ENCODE measurements at regions not wholly inside any gene's neighbourhood (a gene's known extent, or its start where the extent isn't known, plus 50 kb on each side); places are given as distances from the start of the nearest gene placed in this dataset.

DNA sequence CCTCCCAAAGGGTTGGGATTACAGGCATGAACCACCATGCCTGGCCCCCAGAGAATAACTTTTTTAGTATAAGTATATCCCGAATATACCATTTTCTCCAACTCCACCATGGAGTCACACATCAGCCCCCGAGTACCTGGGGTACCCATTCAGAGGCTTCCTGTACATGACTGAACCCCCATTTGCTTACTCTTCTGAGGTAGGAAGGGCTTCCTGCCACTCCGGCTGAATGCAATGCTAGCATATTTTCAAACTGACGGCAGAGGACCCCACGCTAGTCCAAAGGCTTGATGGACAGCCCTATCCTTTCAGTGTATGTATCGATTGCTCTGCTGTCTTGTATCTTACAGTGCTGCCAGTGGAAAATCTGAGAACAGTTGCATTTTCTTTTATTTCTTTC, 220.6 kb upstream of the SH3BP4 start:
- no peak for FAIRE-seq

DNA sequence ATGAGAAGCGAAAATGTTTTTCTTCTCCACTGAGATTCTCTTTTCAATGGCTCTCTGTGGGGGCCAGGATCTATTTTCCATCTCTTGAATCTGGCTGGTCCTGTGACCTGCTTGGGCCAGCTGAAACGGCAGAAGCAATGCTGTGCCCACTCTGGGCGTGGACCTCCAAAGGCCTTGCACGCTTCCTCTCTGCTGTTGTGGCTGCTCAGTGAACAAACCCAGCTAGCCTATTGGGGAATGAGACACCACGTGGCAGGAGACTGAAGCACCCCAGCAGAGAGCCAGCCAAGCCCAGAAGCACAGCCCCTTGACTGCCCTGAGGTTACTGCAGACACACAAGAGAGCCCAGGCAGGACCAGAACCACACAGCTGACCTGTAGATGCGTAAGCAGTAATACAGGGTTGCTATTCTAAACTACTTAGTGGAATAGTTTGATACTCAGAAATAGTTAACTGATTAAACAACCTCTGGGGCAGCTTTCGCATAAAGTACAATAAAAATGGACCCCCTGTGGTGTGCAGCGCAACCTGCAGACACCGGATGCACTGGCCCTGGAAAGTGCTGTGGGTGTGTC, 221.7 kb upstream of the SH3BP4 start:
- FAIRE-seq (no peak), DNase-seq (ENCODE audit: insufficient read length, low spot score) (no peak)
- TF ChIP-seq POU2F2 (IDR thresholded peaks at IDR 0.05; ENCODE audit: low read depth, low read length) = no peak
- TF ChIP-seq SPI1 (IDR thresholded peaks at IDR 0.05; ENCODE audit: low read depth, low read length) = no peak
- TF ChIP-seq TAF1 (IDR thresholded peaks at IDR 0.05; ENCODE audit: low read depth, low read length) = no peak
- TF ChIP-seq PAX5 (IDR thresholded peaks at IDR 0.05; ENCODE audit: insufficient read depth, low read length, severe bottlenecking) = no peak
- TF ChIP-seq POLR2AphosphoS5 (IDR thresholded peaks at IDR 0.05; ENCODE audit: low read depth, low read length) = no peak
- no peak for TF ChIP-seq POLR2A (IDR thresholded peaks at IDR 0.05; ENCODE audit: low read depth, low read length)

More for the DNA sequence above, 220.6 kb upstream of the SH3BP4 start:
- no peak for DNase-seq (ENCODE audit: insufficient read length, low spot score)
- TF ChIP-seq POLR2A (IDR thresholded peaks at IDR 0.05; ENCODE audit: low read depth, low read length) = no peak
- no peak for TF ChIP-seq TAF1 (IDR thresholded peaks at IDR 0.05; ENCODE audit: low read depth, low read length)
- TF ChIP-seq POU2F2 (IDR thresholded peaks at IDR 0.05; ENCODE audit: low read depth, low read length) = no peak
- no peak for TF ChIP-seq PAX5 (IDR thresholded peaks at IDR 0.05; ENCODE audit: insufficient read depth, low read length, severe bottlenecking)
- TF ChIP-seq POLR2AphosphoS5 (IDR thresholded peaks at IDR 0.05; ENCODE audit: low read depth, low read length) = no peak
- TF ChIP-seq SPI1 (IDR thresholded peaks at IDR 0.05; ENCODE audit: low read depth, low read length) = no peak

DNA sequence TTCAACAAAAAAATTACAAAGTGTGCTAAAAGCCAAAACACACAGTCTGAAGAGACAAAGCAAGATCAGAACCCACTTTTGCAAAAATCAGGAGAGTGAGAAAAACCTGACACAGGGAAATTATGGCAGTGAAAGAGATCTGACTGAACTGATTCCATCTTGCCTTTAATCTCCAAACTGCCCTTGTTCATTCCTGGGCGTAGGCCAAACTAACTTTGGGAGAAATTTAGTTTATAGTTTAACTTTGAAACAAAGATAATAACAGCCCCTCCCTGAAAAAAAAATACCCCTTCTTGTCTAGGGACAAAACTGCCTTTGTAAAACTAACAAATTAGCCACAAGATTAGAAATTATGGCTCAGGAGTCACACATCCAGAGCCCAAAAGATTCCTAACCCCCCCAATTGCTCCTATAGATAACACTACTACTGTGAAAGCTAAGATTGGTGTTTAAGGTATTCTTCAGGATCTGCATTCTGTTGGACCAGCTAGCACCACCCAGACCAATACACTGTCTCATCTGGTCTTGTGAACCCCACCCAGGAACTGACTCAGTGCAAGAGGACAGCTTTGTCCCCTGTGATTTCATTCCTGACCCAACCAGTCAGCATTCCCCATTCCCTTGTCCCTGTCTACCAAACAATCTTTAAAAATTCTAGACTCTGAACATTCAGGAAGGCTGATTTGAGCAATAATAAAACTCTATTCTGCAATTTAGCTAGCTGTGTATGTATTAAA, 226.1 kb upstream of the SH3BP4 start:
- DNase-seq (ENCODE audit: insufficient read length, low spot score) (no peak), FAIRE-seq (no peak)
- no peak for TF ChIP-seq POLR2A (IDR thresholded peaks at IDR 0.05; ENCODE audit: low read depth, low read length)
- TF ChIP-seq TAF1 (IDR thresholded peaks at IDR 0.05; ENCODE audit: low read depth, low read length) = no peak
- no peak for TF ChIP-seq SPI1 (IDR thresholded peaks at IDR 0.05; ENCODE audit: low read depth, low read length)
- TF ChIP-seq POU2F2 (IDR thresholded peaks at IDR 0.05; ENCODE audit: low read depth, low read length) = no peak
- no peak for TF ChIP-seq POLR2AphosphoS5 (IDR thresholded peaks at IDR 0.05; ENCODE audit: low read depth, low read length)
- TF ChIP-seq PAX5 (IDR thresholded peaks at IDR 0.05; ENCODE audit: insufficient read depth, low read length, severe bottlenecking) = no peak

DNA sequence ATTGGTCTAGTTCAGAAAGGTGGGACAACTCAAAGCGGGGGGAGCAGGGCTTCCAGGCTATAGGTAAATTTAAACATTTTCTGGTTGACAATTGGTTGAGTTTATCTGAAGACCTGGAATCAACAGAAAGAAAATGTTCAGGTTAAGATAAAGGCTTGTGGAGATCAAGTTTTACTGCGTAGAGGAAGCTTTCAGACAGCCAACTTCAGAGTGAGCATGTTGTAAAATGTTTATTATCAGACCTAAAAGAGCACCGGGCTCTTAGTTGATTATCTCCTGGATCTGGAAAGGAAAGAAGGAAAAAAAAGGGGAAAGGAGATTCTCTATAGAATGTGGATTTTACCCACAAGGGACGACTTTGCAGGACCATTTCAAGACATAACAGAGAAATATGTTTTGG, 227.0 kb upstream of the SH3BP4 start:
- TF ChIP-seq POLR2A (IDR thresholded peaks at IDR 0.05; ENCODE audit: low read depth, low read length) = no peak
- TF ChIP-seq TAF1 (IDR thresholded peaks at IDR 0.05; ENCODE audit: low read depth, low read length) = no peak
- TF ChIP-seq POLR2AphosphoS5 (IDR thresholded peaks at IDR 0.05; ENCODE audit: low read depth, low read length) = no peak
- TF ChIP-seq PAX5 (IDR thresholded peaks at IDR 0.05; ENCODE audit: insufficient read depth, low read length, severe bottlenecking) = no peak
- no peak for TF ChIP-seq SPI1 (IDR thresholded peaks at IDR 0.05; ENCODE audit: low read depth, low read length)
- no peak for TF ChIP-seq POU2F2 (IDR thresholded peaks at IDR 0.05; ENCODE audit: low read depth, low read length)
- no peak for DNase-seq (ENCODE audit: insufficient read length, low spot score)
- no peak for FAIRE-seq

DNA sequence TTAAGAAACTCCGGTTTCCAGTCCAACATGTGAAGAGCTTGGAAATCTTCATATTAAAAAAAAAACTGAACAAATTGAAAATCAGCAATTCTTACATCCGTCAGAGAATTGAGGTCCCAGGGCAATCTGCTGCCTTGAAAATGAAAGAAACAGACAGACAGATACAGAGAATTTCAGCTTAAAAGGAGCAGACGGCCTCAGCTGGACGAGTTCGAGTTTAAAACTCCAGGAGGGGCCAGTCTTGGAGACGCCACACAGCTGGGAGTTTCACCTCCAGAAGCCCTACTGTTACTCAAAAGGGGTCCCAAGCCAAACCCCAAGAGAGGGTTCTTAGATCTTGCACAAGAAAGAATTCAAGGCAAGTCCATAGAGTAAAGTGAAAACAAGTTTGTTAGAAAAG, 226.5 kb upstream of the ARL4C start:
- TF ChIP-seq POLR2AphosphoS5 (IDR thresholded peaks at IDR 0.05; ENCODE audit: low read depth, low read length) (no peak), PAX5 (IDR thresholded peaks at IDR 0.05; ENCODE audit: insufficient read depth, low read length, severe bottlenecking) (no peak), SPI1 (IDR thresholded peaks at IDR 0.05; ENCODE audit: low read depth, low read length) (no peak), POU2F2 (IDR thresholded peaks at IDR 0.05; ENCODE audit: low read depth, low read length) (no peak), TAF1 (IDR thresholded peaks at IDR 0.05; ENCODE audit: low read depth, low read length) (no peak), POLR2A (IDR thresholded peaks at IDR 0.05; ENCODE audit: low read depth, low read length) (no peak)
- FAIRE-seq = no peak
- DNase-seq (ENCODE audit: insufficient read length, low spot score) = no peak

DNA sequence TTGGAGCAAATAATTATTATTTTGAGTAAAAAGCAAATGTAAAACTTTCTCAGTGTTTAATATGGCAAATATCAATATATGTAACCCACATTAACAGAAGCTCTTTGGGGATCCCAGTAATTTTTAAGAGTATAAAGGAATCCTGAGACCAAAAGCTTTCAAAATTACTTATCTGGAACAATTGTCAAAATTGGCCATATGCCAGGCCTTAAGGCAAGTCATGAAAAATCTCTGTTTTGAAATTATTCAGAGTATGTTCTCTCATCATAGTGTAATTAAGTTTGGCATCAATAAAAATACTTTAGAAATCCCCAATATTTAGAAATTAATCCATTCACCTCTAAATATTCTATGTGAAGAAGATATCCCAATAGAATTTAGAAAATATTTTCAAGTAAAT, 225.3 kb upstream of the ARL4C start:
- no peak for DNase-seq (ENCODE audit: insufficient read length, low spot score)
- TF ChIP-seq POLR2AphosphoS5 (IDR thresholded peaks at IDR 0.05; ENCODE audit: low read depth, low read length) (no peak), PAX5 (IDR thresholded peaks at IDR 0.05; ENCODE audit: insufficient read depth, low read length, severe bottlenecking) (no peak), TAF1 (IDR thresholded peaks at IDR 0.05; ENCODE audit: low read depth, low read length) (no peak), POLR2A (IDR thresholded peaks at IDR 0.05; ENCODE audit: low read depth, low read length) (no peak), POU2F2 (IDR thresholded peaks at IDR 0.05; ENCODE audit: low read depth, low read length) (no peak), SPI1 (IDR thresholded peaks at IDR 0.05; ENCODE audit: low read depth, low read length) (no peak)
- FAIRE-seq = no peak

DNA sequence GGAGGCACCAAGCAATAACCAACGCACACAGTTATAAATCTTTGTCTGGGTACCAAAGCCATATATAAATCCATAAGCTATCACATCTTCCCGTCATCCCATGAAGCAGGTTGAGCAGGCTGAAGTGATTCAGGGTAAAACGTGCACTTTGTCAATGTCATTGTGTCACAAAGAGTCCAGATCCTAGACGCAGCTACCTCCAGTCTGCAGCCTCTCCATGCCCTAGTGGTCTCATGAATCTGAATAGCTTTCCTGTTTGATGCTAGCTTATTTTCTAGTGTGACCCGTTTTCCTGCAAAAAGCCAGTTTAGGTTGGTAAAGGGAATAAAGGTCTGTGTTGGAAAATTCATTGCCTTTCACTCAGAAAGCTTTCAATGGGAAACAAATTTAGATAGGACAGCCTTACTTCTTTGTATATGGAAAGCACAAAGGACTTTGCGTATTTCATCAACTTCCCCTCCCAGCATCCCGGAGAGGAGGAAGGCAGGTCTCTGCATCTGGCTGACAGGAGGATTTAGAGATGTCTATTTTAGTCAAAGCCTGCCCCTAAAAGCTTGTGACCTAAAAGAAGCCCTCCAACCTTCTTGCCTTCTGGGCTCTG, 222.3 kb upstream of the ARL4C start:
- TF ChIP-seq SPI1 (IDR thresholded peaks at IDR 0.05; ENCODE audit: low read depth, low read length) (no peak), POLR2AphosphoS5 (IDR thresholded peaks at IDR 0.05; ENCODE audit: low read depth, low read length) (no peak), POU2F2 (IDR thresholded peaks at IDR 0.05; ENCODE audit: low read depth, low read length) (no peak), POLR2A (IDR thresholded peaks at IDR 0.05; ENCODE audit: low read depth, low read length) (no peak), TAF1 (IDR thresholded peaks at IDR 0.05; ENCODE audit: low read depth, low read length) (no peak), PAX5 (IDR thresholded peaks at IDR 0.05; ENCODE audit: insufficient read depth, low read length, severe bottlenecking) (no peak)
- FAIRE-seq (no peak), DNase-seq (ENCODE audit: insufficient read length, low spot score) (no peak)

DNA sequence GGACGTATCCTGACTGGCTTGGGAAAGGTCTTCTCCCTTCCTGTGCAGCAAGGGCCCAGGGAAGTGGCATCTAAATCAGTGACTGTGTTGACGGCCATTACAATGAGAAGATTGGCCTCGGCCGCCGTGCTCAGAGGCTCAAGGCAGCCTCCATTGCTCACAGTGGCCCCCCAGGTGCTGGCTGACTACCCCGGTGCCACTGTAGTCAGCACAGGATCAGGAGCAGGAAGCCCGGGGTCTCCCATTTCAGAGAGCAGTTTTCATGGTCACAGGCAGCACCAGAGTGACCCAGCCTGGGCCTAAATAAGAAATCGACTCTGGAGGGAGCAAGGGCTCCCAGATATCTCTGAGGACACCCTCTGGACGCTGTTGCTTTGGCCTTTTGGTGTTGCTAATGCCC, 219.4 kb upstream of the ARL4C start:
- no peak for DNase-seq (ENCODE audit: insufficient read length, low spot score)
- no peak for TF ChIP-seq SPI1 (IDR thresholded peaks at IDR 0.05; ENCODE audit: low read depth, low read length)
- no peak for TF ChIP-seq POLR2A (IDR thresholded peaks at IDR 0.05; ENCODE audit: low read depth, low read length)
- TF ChIP-seq PAX5 (IDR thresholded peaks at IDR 0.05; ENCODE audit: insufficient read depth, low read length, severe bottlenecking) = no peak
- TF ChIP-seq POLR2AphosphoS5 (IDR thresholded peaks at IDR 0.05; ENCODE audit: low read depth, low read length) = no peak
- no peak for TF ChIP-seq TAF1 (IDR thresholded peaks at IDR 0.05; ENCODE audit: low read depth, low read length)
- TF ChIP-seq POU2F2 (IDR thresholded peaks at IDR 0.05; ENCODE audit: low read depth, low read length) = no peak
- FAIRE-seq = no peak

DNA sequence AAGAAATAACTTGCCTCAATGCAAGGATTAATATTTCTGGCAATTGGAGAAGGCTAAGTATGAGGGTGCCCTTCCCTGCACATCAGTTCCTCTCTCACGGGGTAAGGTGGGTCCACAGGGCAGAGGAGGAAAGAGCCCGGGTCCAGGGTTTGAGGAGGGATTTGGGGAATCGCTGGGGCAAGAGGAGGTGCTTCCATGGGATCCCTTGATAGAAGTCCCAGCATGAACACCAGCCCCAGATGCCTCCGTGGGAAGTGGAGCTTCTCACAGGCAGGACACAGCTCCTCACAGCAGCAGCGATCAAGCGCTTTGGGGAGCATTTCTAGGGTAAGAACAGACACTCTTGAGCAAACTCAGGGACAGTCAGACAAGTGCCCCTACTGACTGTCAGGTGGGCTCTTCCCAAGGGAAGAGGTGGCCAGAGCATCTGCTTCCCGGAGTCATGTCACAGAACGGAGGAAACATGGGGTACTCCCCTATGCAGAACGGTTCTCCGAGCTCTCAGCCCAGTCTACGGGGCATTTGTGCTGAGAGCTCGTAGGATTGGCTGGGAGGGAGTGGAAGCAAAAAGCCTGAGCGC, 218.9 kb upstream of the ARL4C start:
- TF ChIP-seq POLR2AphosphoS5 (IDR thresholded peaks at IDR 0.05; ENCODE audit: low read depth, low read length) (no peak), POU2F2 (IDR thresholded peaks at IDR 0.05; ENCODE audit: low read depth, low read length) (no peak), TAF1 (IDR thresholded peaks at IDR 0.05; ENCODE audit: low read depth, low read length) (no peak), PAX5 (IDR thresholded peaks at IDR 0.05; ENCODE audit: insufficient read depth, low read length, severe bottlenecking) (no peak)
- FAIRE-seq = no peak
- no peak for DNase-seq (ENCODE audit: insufficient read length, low spot score)

Data from GM12891 (cell line).